Endothelial cell of umbilical vein (primary cell): ENCODE measurements at regions not wholly inside any gene's neighbourhood (a gene's known extent, or its start where the extent isn't known, plus 50 kb on each side); places are given as distances from the start of the nearest gene placed in this dataset.

Experiments used
- BruUV-seq: library from RNA; stranded (reverse); fragments of 400-500 nt; replicated peaks from 2 replicates; lab custom pipeline; 2021; lab: Mats Ljungman, UMichigan
- CTCF ChIA-PET: fragments of 300-600, 350-600 bp; sonication (Branson Sonifier 250); formaldehyde crosslinking; loops from one replicate; lab custom pipeline; 2021; ENCODE audit warnings: antibody characterized with exemption, inconsistent platforms; lab: Charles Lee
- POLR2A ChIA-PET: fragments of 300-600, 350-600 bp; sonication (Branson Sonifier 250); formaldehyde crosslinking; loops from one replicate; lab custom pipeline; 2021; ENCODE audit warnings: antibody characterized with exemption, inconsistent platforms; lab: Charles Lee
- DNase-seq: peaks from one replicate; pipeline ENCODE4 v3.0.0-alpha.2; 2011; ENCODE audit warnings: low read depth, low spot score
- FAIRE-seq: peaks from 2 replicates; lab custom pipeline; 2011; peaks lifted over from hg19 to GRCh38; lab: Jason Lieb, UNC
- H2AFZ ChIP-seq: 2 replicates; pipeline ENCODE4 v1.6.0; 2012; ENCODE audit warnings: low read depth, low read length, control low read depth, inconsistent platforms
- H3K27ac ChIP-seq: 2 replicates; pipeline ENCODE4 v1.5.1; 2011; ENCODE audit warnings: low read depth, mild to moderate bottlenecking, control low read depth, low read length, moderate library complexity; ENCODE audit not compliant: insufficient read depth
- H3K27me3 ChIP-seq, 2 experiments: 2 replicates each; pipeline versions ENCODE4 v1.6.0 to v1.6.1; 2011; ENCODE audit warnings: low read length in 2 of 2, mixed read lengths in 1 of 2; ENCODE audit not compliant: control insufficient read depth in 2 of 2, insufficient read depth in 2 of 2
- H3K36me3 ChIP-seq, 2 experiments: 2 replicates in 1 of 2; 3 replicates in 1 of 2; pipeline ENCODE4 v1.5.1; 2011; ENCODE audit warnings: low read length in 2 of 2, mild to moderate bottlenecking in 1 of 2, moderate library complexity in 1 of 2; ENCODE audit not compliant: control insufficient read depth in 2 of 2, insufficient read depth in 2 of 2; ENCODE audit errors: extremely low read depth in 1 of 2
- H3K4me1 ChIP-seq: 3 replicates; pipeline ENCODE4 v1.5.1; 2011; ENCODE audit warnings: mild to moderate bottlenecking, low read length; ENCODE audit not compliant: control insufficient read depth, insufficient read depth; ENCODE audit errors: extremely low read depth
- H3K4me2 ChIP-seq: 2 replicates; pipeline ENCODE4 v1.6.1; 2011; ENCODE audit warnings: low read length, control low read depth, mixed read lengths; ENCODE audit not compliant: insufficient read depth
- H3K4me3 ChIP-seq, 3 experiments: fragments of 200-600 bp in 1 of 3; sonication (generic), shearing (Covaris generic) in 1 of 3; replicated peaks in 1 of 3; 2 replicates each; pipeline ENCODE4 v1.5.1; 2011 to 2016; ENCODE audit warnings: control low read depth in 3 of 3, low read length in 3 of 3, mild to moderate bottlenecking in 2 of 3, inconsistent platforms in 1 of 3, low read depth in 1 of 3, moderate library complexity in 1 of 3; ENCODE audit not compliant: insufficient read depth in 1 of 3
- H3K79me2 ChIP-seq: 2 replicates; pipeline ENCODE4 v1.6.0; 2012; ENCODE audit warnings: low read length, inconsistent platforms; ENCODE audit not compliant: control insufficient read depth, insufficient read depth
- H3K9ac ChIP-seq: replicated peaks from 2 replicates; pipeline ENCODE3; 2011; ENCODE audit warnings: low read length, control low read depth; ENCODE audit not compliant: insufficient read depth; ENCODE audit errors: extremely low read depth
- H3K9me1 ChIP-seq: replicated peaks from 3 replicates; pipeline ENCODE4 v1.6.0; 2011; ENCODE audit warnings: mild to moderate bottlenecking, low read length; ENCODE audit not compliant: control insufficient read depth, insufficient read depth; ENCODE audit errors: extremely low read depth
- H3K9me3 ChIP-seq: replicated peaks from 2 replicates; pipeline ENCODE4 v1.5.1; 2012; ENCODE audit warnings: low read length, inconsistent platforms; ENCODE audit not compliant: control insufficient read depth, insufficient read depth
- H4K20me1 ChIP-seq: replicated peaks from 2 replicates; pipeline ENCODE3; 2011; ENCODE audit warnings: mild to moderate bottlenecking, low read length; ENCODE audit not compliant: control insufficient read depth, insufficient read depth; ENCODE audit errors: extremely low read depth
- CTCF ChIP-seq, 2 donors: IDR thresholded peaks; 1 replicate in 1 of 2; 2 replicates in 1 of 2; pipeline ENCODE4 v1.5.1; 2011; ENCODE audit warnings: low read length in 2 of 2, mild to moderate bottlenecking in 2 of 2, moderate library complexity in 2 of 2, control low read depth in 1 of 2, inconsistent platforms in 1 of 2, low read depth in 1 of 2; ENCODE audit not compliant: insufficient read depth in 1 of 2; ENCODE audit errors: extremely low read depth in 1 of 2
- EZH2 ChIP-seq: IDR thresholded peaks from 2 replicates; pipeline ENCODE4 v1.6.1; 2012; ENCODE audit warnings: borderline replicate concordance, low read depth, mild to moderate bottlenecking, moderate library complexity, low read length, inconsistent platforms; ENCODE audit not compliant: severe bottlenecking
- FOS ChIP-seq: IDR thresholded peaks from 2 replicates; pipeline ENCODE4 v1.6.1; 2011; ENCODE audit warnings: mild to moderate bottlenecking, low read length, moderate library complexity, borderline replicate concordance; ENCODE audit not compliant: insufficient read depth
- GATA2 ChIP-seq: IDR thresholded peaks from 2 replicates; pipeline ENCODE4 v1.7.0; 2011; ENCODE audit warnings: low read depth, mild to moderate bottlenecking, moderate library complexity, mixed read lengths, low read length; ENCODE audit not compliant: insufficient read length, insufficient read depth
- JUN ChIP-seq: IDR thresholded peaks from 2 replicates; pipeline ENCODE4 v1.6.1; 2011; ENCODE audit warnings: borderline replicate concordance, low read depth; ENCODE audit not compliant: insufficient read length, insufficient read depth
- MYC ChIP-seq: IDR thresholded peaks from one replicate; pipeline ENCODE4 v1.6.1; 2011; ENCODE audit warnings: mild to moderate bottlenecking, low read depth, low read length
- POLR2A ChIP-seq: IDR thresholded peaks from 2 replicates; pipeline ENCODE4 v1.6.1; 2012; ENCODE audit warnings: low read depth, mild to moderate bottlenecking, control low read depth, low read length
- POLR2AphosphoS5 ChIP-seq: IDR thresholded peaks from 2 replicates; pipeline ENCODE4 v1.6.1; 2012; ENCODE audit warnings: low read depth, mild to moderate bottlenecking, control low read depth, low read length, moderate library complexity; ENCODE audit not compliant: insufficient read depth
- dilution Hi-C: fragments of 300-500 bp; cut with MboI; formaldehyde crosslinking; loops from one replicate; pipeline ENCODE4 v1.15.0; 2019; ENCODE audit warnings: low sequenced_read_pairs; ENCODE audit not compliant: extremely low pct_ligation_motif_present
- intact Hi-C: fragments of 100-400 bp; cut with micrococcal nuclease; formaldehyde crosslinking; loops from one replicate; pipeline ENCODE4 v1.10.0; 2022
- TF ChIP-seq, protein P1 (sequence below): IDR thresholded peaks from 2 replicates; pipeline ENCODE4 v1.6.1; 2011; ENCODE audit not compliant: insufficient read depth, insufficient read length

DNA sequence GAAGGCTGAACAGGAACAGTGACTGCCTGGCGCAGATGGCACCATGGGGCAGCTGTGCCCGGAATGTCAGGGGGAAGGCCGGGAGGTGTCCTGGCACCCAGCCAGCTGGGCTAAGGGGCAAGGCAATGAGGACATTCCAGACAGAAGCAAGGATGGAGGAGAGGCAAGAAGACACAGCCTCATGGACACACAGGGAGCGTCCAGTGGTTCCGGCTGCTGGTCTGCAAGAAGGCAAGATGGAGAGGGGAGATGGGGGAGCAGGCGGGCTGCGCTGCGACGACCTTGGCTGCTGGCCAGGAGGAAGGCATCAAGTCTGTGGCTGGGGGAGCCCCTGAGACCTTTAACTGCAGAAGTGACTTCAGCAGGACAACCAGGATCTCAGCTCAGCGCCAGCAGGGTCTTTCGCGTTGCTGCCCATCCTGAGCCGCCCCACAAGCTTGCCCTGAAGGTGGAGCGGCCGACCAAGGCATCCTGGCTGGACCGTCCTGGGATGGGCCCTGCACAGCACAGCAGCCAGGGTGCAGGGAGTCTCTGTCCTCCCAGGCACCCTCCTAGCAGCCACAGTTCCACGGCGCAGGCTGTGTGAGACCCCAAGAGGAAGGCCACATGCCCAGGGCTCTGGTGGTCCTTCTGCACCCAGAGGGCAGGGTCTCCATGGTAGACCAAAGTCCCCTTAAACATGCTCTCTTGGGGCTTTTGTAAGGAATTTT, 531.7 kb downstream of the BRD1 start:
- FAIRE-seq (no peak), DNase-seq (no peak)
- Histone ChIP-seq H3K4me3 (no peak overlapping the region), H3K9me3 (peaks cover 4% of the 10 kb centered on the region), H3K9me1 (no peaks in the 10 kb centered on the region), H3K27ac (no peak overlapping the region), H3K36me3 (no peaks in the 10 kb centered on the region), H2AFZ (no peak overlapping the region), H3K79me2 (no peaks in the 10 kb centered on the region), H3K4me2 (no peak overlapping the region), H4K20me1 (no peaks in the 10 kb centered on the region), H3K27me3 (no peaks in the 10 kb centered on the region), H3K4me1 (no peaks in the 10 kb centered on the region), H3K9ac (no peak overlapping the region)
- TF ChIP-seq JUN = no peak
- TF ChIP-seq EZH2 = no peak
- no peak for TF ChIP-seq FOS
- TF ChIP-seq GATA2 = no peak
- TF ChIP-seq CTCF (IDR thresholded peaks at IDR 0.05; ENCODE audit: extremely low read depth in 1 of 2, insufficient read depth in 1 of 2, low read depth in 1 of 2, low read length in 2 of 2) = no peak
- TF ChIP-seq POLR2A = no peak
- intact Hi-C loops (no loop called here), dilution Hi-C loops (no loop called here)
- no TSS peak for BruUV-seq
- POLR2A ChIA-PET = no interaction called here
- CTCF ChIA-PET = no interaction called here

GRCh38 chr22:49295465-49295743, 532.3 kb downstream of the BRD1 start:
- Histone ChIP-seq H3K4me1 (no peaks in the 10 kb centered on the region), H3K36me3 (no peaks in the 10 kb centered on the region), H3K27ac (no peak overlapping the region), H3K4me2 (no peak overlapping the region), H3K9me3 (peaks cover 5% of the 10 kb centered on the region), H2AFZ (no peak overlapping the region), H3K79me2 (no peaks in the 10 kb centered on the region), H3K4me3 (no peak overlapping the region), H3K9ac (no peak overlapping the region), H4K20me1 (no peaks in the 10 kb centered on the region), H3K27me3 (no peaks in the 10 kb centered on the region), H3K9me1 (no peaks in the 10 kb centered on the region)
- no TSS peak for BruUV-seq
- FAIRE-seq (no peak), DNase-seq (no peak)
- ChIA-PET CTCF (no interaction called here), POLR2A (no interaction called here)
- no peak for TF ChIP-seq FOS
- TF ChIP-seq JUN = no peak
- TF ChIP-seq CTCF (IDR thresholded peaks at IDR 0.05; ENCODE audit: extremely low read depth in 1 of 2, insufficient read depth in 1 of 2, low read depth in 1 of 2, low read length in 2 of 2) = no peak
- TF ChIP-seq POLR2AphosphoS5 = no peak
- no peak for TF ChIP-seq POLR2A
- TF ChIP-seq, protein P1, sequence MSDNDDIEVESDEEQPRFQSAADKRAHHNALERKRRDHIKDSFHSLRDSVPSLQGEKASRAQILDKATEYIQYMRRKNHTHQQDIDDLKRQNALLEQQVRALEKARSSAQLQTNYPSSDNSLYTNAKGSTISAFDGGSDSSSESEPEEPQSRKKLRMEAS = no peak
- no peak for TF ChIP-seq GATA2
- no peak for TF ChIP-seq MYC
- dilution Hi-C loops = no loop called here
- intact Hi-C loops = no loop called here
